Esophagus muscularis mucosa (tissue), 4 donors: ENCODE measurements at regions not wholly inside any gene's neighbourhood (a gene's known extent, or its start where the extent isn't known, plus 50 kb on each side); places are given as distances from the start of the nearest gene placed in this dataset.

ENCODE experiments used
- DNase-seq: peaks from one replicate; pipeline ENCODE4 v3.0.0-alpha.2; 2017; ENCODE audit errors: extremely low spot score
- H3K27ac ChIP-seq, 4 donors: fragments of 200-600 bp; sonication (generic); replicated peaks in 1 of 4; 1 replicate in 3 of 4; 2 replicates in 1 of 4; pipeline ENCODE4 v1.5.1; 2016 to 2019; ENCODE audit warnings: mild to moderate bottlenecking in 1 of 4
- H3K27me3 ChIP-seq, 4 donors: fragments of 200-600 bp; sonication (generic); one replicate each; pipeline versions ENCODE4 v1.5.1 to v1.6.0; 2016 to 2019
- H3K36me3 ChIP-seq, 4 donors: fragments of 200-600 bp; sonication (generic); one replicate each; pipeline ENCODE4 v1.5.1; 2016 to 2019
- H3K4me1 ChIP-seq, 4 donors: fragments of 200-600 bp; sonication (generic); one replicate each; pipeline ENCODE4 v1.5.1; 2016 to 2019
- H3K4me3 ChIP-seq, 4 donors: fragments of 200-600 bp; sonication (generic); 1 replicate in 2 of 4; 2 replicates in 2 of 4; pipeline ENCODE4 v1.5.1; 2016 to 2019; ENCODE audit warnings: mild to moderate bottlenecking in 4 of 4, moderate library complexity in 1 of 4
- H3K9me3 ChIP-seq, 4 donors: fragments of 200-600 bp; sonication (generic); 1 replicate in 3 of 4; 2 replicates in 1 of 4; pipeline ENCODE4 v1.5.1; 2016 to 2019
- CTCF ChIP-seq, 3 experiments: fragments of 200-600 bp in 2 of 3; fragments of 450-650 bp in 1 of 3; sonication (generic) in 2 of 3; IDR thresholded peaks; one replicate each; pipeline ENCODE4 v1.5.1; 2017 to 2019; ENCODE audit warnings: antibody characterized with exemption in 3 of 3, mild to moderate bottlenecking in 2 of 3, moderate library complexity in 1 of 3
- EP300 ChIP-seq: sonication (generic); formaldehyde crosslinking; IDR thresholded peaks from one replicate; pipeline ENCODE4 v1.6.1; 2017; ENCODE audit warnings: antibody characterized with exemption
- POLR2A ChIP-seq: fragments of 450-650 bp; IDR thresholded peaks from one replicate; pipeline ENCODE4 v1.6.1; 2017; ENCODE audit warnings: antibody characterized with exemption, moderate library complexity, mild to moderate bottlenecking, low read depth
- POLR2AphosphoS5 ChIP-seq, 2 donors: sonication (generic); formaldehyde crosslinking; IDR thresholded peaks; one replicate each; pipeline ENCODE4 v1.6.1; 2017; ENCODE audit warnings: antibody characterized with exemption in 2 of 2
- WGBS: methylation state at CpG from one replicate; pipeline ENCODE4 v1.1.5; 2018; 5-methylcytosine and 5-hydroxymethylcytosine counted together
- intact Hi-C: fragments of 100-400 bp; cut with DNase I; formaldehyde crosslinking; loops from one replicate; pipeline ENCODE4 v1.15.1; 2023

GRCh38 chr3:124391774-124392173 lies 338.5 kb upstream of the UMPS start:
- no peaks in the 10 kb centered on the region for H3K9me3 ChIP-seq
- 94% methylated on average over 3 of the region's 3 CpGs for WGBS
- no peaks in the 10 kb centered on the region for H3K27me3 ChIP-seq
- DNase-seq, result no peak
- H3K27ac ChIP-seq, result no peak overlapping the region
- H3K4me1 ChIP-seq, result peaks cover 12 to 17% (median 13%) of the 10 kb centered on the region in 4 donors
- peaks cover 0 to 4% (median 0%) of the 10 kb centered on the region in 4 donors for H3K36me3 ChIP-seq
- no peak for TF ChIP-seq POLR2A
- no peak for TF ChIP-seq CTCF (IDR thresholded peaks at IDR 0.05)
- no peak for TF ChIP-seq EP300
- no peak for TF ChIP-seq POLR2AphosphoS5 (IDR thresholded peaks at IDR 0.05)
- H3K4me3 ChIP-seq, result no peak overlapping the region
- intact Hi-C loops, result no loop called here

GRCh38 chr3:124393340-124393739 lies 336.9 kb upstream of the UMPS start:
- TF ChIP-seq POLR2AphosphoS5 (IDR thresholded peaks at IDR 0.05) (no peak), CTCF (IDR thresholded peaks at IDR 0.05) (no peak), POLR2A (no peak), EP300 (no peak)
- H3K4me1 ChIP-seq, result peaks cover 12 to 22% (median 14%) of the 10 kb centered on the region in 4 donors
- DNase-seq, result no peak
- intact Hi-C loops, result no loop called here
- WGBS, result 42% methylated on average over 2 of the region's 2 CpGs
- peaks cover 0 to 4% (median under 1%) of the 10 kb centered on the region in 4 donors for H3K36me3 ChIP-seq
- no peaks in the 10 kb centered on the region for H3K27me3 ChIP-seq
- H3K27ac ChIP-seq, result no peak overlapping the region
- no peaks in the 10 kb centered on the region for H3K9me3 ChIP-seq
- H3K4me3 ChIP-seq, result no peak overlapping the region

- 87% methylated on average over 8 of the region's 8 CpGs for WGBS
- Histone ChIP-seq H3K27ac (peak overlapping the region in 2 of 4 donors; percentile 12 to 28), H3K4me1 (peaks cover 8 to 22% (median 14%) of the 10 kb centered on the region in 4 donors), H3K4me3 (no peak overlapping the region), H3K27me3 (no peaks in the 10 kb centered on the region), H3K36me3 (peaks cover 0 to 13% (median 4%) of the 10 kb centered on the region in 4 donors), H3K9me3 (no peaks in the 10 kb centered on the region)
- DNase-seq, result no peak
- intact Hi-C loops, result no loop called here
- no peak for TF ChIP-seq CTCF (IDR thresholded peaks at IDR 0.05)
- no peak for TF ChIP-seq POLR2A
- TF ChIP-seq EP300, result no peak
- TF ChIP-seq POLR2AphosphoS5 (IDR thresholded peaks at IDR 0.05), result no peak
Observed at GRCh38 chr3:124395162-124395561, 335.1 kb upstream of the UMPS start.

GRCh38 chr3:124395584-124396338 lies 334.5 kb upstream of the UMPS start:
- Histone ChIP-seq H3K4me1 (peaks cover 7 to 22% (median 14%) of the 10 kb centered on the region in 4 donors), H3K9me3 (no peaks in the 10 kb centered on the region), H3K36me3 (peaks cover 0 to 18% (median 4%) of the 10 kb centered on the region in 4 donors), H3K27ac (peak overlapping the region; percentile 1 to 38 (median 26)), H3K27me3 (no peaks in the 10 kb centered on the region), H3K4me3 (no peak overlapping the region)
- intact Hi-C loops, result no loop called here
- DNase-seq, result no peak
- TF ChIP-seq EP300 (no peak), POLR2AphosphoS5 (IDR thresholded peaks at IDR 0.05) (no peak), POLR2A (no peak), CTCF (IDR thresholded peaks at IDR 0.05) (no peak)
- WGBS, result 28% methylated on average over 1 of the region's 1 CpG
